NCI-H1417 (cell line): ENCODE measurements at regions not wholly inside any gene's neighbourhood (a gene's known extent, or its start where the extent isn't known, plus 50 kb on each side); places are given as distances from the start of the nearest gene placed in this dataset.
"Not testable (repeated sequence)": the region's sequence is repeated elsewhere in the genome, so short reads cannot be mapped to it uniquely, and the experiment has no call there.

Source experiments
- DNase-seq, 3 experiments: peaks; one replicate each; lab custom pipeline; 2025; lab: John Stamatoyannopoulos, UW

- no peak for DNase-seq
Observed at GRCh38 chr3:134704133-134704532, 53.3 kb upstream of the KY start.

- peak; percentile 4 to 83 (median 36) for DNase-seq
Observed at GRCh38 chr3:134704556-134704955, 53.7 kb upstream of the KY start.

- no peak for DNase-seq
Observed at GRCh38 chr3:134707908-134708597, 57.2 kb upstream of the KY start.

- no peak for DNase-seq
Observed at GRCh38 chr3:134708671-134709070, 57.8 kb upstream of the KY start.

- DNase-seq: no peak
Observed at GRCh38 chr3:134709076-134709475, 58.3 kb upstream of the KY start.

- DNase-seq: no peak
Observed at GRCh38 chr3:134709561-134710312, 58.9 kb upstream of the KY start.

GRCh38 chr3:134710313-134710680 is 59.5 kb upstream of the KY start:
- no peak for DNase-seq

- DNase-seq: peak in 1 of 3 experiments; percentile 18
Observed at GRCh38 chr3:134711284-134711683, 60.5 kb upstream of the KY start.

GRCh38 chr3:134713671-134714070 is 62.8 kb upstream of the KY start:
- DNase-seq: no peak

- DNase-seq: no peak
Observed at GRCh38 chr3:134718726-134719125, 67.9 kb upstream of the KY start.

- no peak for DNase-seq
Observed at GRCh38 chr3:134721214-134721613, 70.4 kb upstream of the KY start.

GRCh38 chr3:134722969-134723368 is 72.1 kb upstream of the EPHB1 start:
- no peak for DNase-seq

GRCh38 chr3:134729649-134730048 is 65.4 kb upstream of the EPHB1 start:
- no peak for DNase-seq

- no peak for DNase-seq
Observed at GRCh38 chr3:134737516-134737915, 57.5 kb upstream of the EPHB1 start.

- not testable (repeated sequence) for DNase-seq
Observed at GRCh38 chr3:134740077-134740476, 55.0 kb upstream of the EPHB1 start.

GRCh38 chr3:134742202-134742601 is 52.9 kb upstream of the EPHB1 start:
- no peak for DNase-seq

GRCh38 chr3:134743006-134743405 is 52.1 kb upstream of the EPHB1 start:
- DNase-seq: no peak
